Activated naive CD4-positive, alpha-beta T cell treated with anti-CD3 and anti-CD28 coated beads, Interleukin-2, amount 50 U/mL, for 72 hours (primary cell): ENCODE measurements at regions not wholly inside any gene's neighbourhood (a gene's known extent, or its start where the extent isn't known, plus 50 kb on each side); places are given as distances from the start of the nearest gene placed in this dataset.
"Not testable (repeated sequence)": the region's sequence is repeated elsewhere in the genome, so short reads cannot be mapped to it uniquely, and the experiment has no call there.

Source experiments
- ATAC-seq, 2 donors: fragments of 150-1000 bp; cut with Tn5 transposase; 2 replicates each; pipeline ENCODE4 v1.10.0; 2021; ENCODE audit warnings: mild to moderate bottlenecking in 2 of 2, moderate library complexity in 2 of 2
- DNase-seq, 2 donors: peaks; one replicate each; pipeline ENCODE4 v3.0.0; 2021 to 2022; ENCODE audit warnings: low spot score in 2 of 2
- H3K27ac Mint-ChIP-seq, 2 donors: one replicate each; pipeline ENCODE4 v1.8.0; 2022; ENCODE audit warnings: mild to moderate bottlenecking in 2 of 2, mixed read lengths in 2 of 2
- H3K36me3 Mint-ChIP-seq, 2 donors: one replicate each; pipeline ENCODE4 v1.8.0; 2022; ENCODE audit warnings: mixed read lengths in 2 of 2
- H3K9me3 Mint-ChIP-seq, 2 donors: one replicate each; pipeline ENCODE4 v1.8.0; 2022; ENCODE audit warnings: mixed read lengths in 2 of 2

GRCh38 chr2:19178175-19178574, 180.2 kb downstream of the OSR1 start:
- DNase-seq: no peak
- Mint-ChIP-seq H3K36me3 (peaks cover 0 to 21% of the 10 kb centered on the region in 2 donors), H3K27ac (no peak overlapping the region), H3K9me3 (peaks cover 22 to 27% of the 10 kb centered on the region in 2 donors)
- no peak for ATAC-seq

- H3K36me3 Mint-ChIP-seq: peaks cover 0 to 15% of the 10 kb centered on the region in 2 donors
- no peak overlapping the region for H3K27ac Mint-ChIP-seq
- DNase-seq (no peak), ATAC-seq (peak in 1 of 2 donors; percentile 60)
- H3K9me3 Mint-ChIP-seq: peaks cover 16 to 18% of the 10 kb centered on the region in 2 donors
Observed at GRCh38 chr2:19176977-19177376, 181.4 kb downstream of the OSR1 start.

DNA sequence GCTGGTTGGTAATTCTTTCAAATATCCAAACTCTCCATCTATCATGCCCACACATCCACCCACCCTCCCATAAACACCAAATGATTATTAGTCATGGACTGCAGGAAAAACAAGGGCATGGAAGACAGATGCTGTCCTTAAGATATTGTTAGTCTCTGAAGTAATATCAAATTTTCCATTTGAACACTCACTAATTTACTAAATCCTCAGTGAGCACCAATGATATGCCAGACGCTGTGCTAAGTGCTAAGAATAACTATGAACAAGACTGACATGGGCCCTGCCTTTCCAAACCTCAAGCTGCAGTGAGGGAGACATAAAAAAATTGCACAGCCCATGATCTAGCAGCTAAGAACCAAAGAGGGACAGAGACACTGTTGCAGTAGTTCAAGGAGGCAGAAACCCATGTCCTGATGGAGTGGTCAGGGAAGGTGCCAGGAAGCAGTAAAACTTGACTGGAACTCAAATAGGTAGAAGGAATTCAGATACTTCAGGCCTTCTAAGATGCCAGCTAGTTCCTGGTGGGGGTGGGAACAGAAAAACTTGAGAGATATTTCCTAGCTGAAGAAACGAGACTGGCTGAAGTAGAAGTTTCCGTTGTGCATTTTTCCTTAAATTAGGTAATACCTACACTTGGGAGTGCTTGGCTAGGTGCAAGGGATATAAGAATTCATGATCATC, 182.1 kb downstream of the OSR1 start:
- no peak for DNase-seq

DNA sequence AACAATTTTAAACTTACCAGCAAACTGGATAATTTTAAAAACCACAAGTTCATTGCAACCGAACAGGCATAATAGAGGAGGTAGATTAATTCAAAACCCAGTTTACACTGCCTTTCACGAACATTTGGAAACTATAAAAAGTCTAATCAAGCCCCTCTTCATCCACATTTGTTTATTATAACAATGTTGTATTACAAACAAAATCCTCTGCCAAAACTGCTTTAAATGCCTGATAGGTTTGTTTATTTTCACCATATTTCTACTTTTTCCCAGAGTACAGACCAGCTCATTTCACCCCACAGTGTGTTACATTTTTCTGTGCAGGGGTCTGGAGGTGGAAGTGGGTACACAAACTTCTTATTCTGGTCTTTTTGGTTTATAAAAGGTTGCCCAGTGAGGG, 184.2 kb downstream of the OSR1 start:
- no peak for DNase-seq
- Mint-ChIP-seq H3K36me3 (no peaks in the 10 kb centered on the region), H3K27ac (no peak overlapping the region), H3K9me3 (no peaks in the 10 kb centered on the region)
- ATAC-seq: no peak

More for the DNA sequence above, 182.1 kb downstream of the OSR1 start:
- no peak for ATAC-seq
- Mint-ChIP-seq H3K27ac (no peak overlapping the region), H3K9me3 (peaks cover 12 to 13% of the 10 kb centered on the region in 2 donors), H3K36me3 (peaks cover 0 to 12% of the 10 kb centered on the region in 2 donors)

DNA sequence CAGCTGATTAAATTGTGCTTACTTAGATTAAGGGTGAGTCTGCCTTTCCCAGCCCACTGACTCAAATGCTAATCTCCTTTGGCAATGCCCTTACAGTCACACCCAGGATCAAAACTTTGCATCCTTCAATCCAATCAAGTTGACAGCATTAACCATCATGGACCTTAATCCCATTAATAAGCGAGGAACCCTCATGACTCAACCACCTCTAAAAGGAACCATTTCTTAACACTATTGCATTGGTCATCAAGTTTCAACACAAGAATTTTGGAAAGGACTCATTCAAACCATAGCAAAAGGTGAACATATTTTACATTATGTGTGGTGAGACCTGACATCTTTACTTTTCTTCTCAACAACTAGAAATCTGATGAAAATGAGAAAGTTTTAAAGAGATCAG, 187.0 kb downstream of the OSR1 start:
- Mint-ChIP-seq H3K36me3 (no peaks in the 10 kb centered on the region), H3K27ac (no peak overlapping the region), H3K9me3 (peaks cover 0 to 3% of the 10 kb centered on the region in 2 donors)
- DNase-seq (no peak), ATAC-seq (no peak)

DNA sequence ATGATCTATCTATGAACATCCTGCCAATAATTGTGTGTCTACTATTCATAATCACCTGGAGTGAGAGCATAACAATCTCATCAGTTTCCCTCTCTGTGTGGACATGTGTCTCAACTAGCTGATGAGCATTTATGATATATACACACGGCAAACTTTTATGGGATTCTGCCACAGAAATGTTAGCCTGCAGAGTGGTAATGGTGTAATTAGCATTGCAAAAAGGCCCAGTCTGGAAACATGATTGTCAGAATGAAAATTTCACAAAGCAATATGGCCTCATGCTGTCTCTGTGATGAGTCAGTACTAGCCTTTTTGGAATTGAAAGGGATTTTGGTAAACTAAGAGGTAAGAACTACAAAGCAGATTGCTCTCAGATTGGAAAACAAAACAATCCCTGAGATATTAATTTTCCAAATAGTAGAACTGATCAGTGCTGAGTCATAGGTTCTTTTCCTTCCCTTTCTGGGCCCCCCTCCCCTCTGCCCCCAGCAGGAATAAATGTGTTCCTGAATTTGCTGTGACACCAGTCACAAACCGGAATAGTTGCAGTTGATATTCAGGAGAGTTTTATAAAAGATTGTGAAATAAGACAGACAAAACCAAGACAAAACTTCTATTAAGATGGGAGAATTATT, 189.2 kb downstream of the OSR1 start:
- ATAC-seq (no peak), DNase-seq (no peak)
- Mint-ChIP-seq H3K27ac (no peak overlapping the region), H3K36me3 (peaks cover 0 to 1% of the 10 kb centered on the region in 2 donors), H3K9me3 (peaks cover 0 to 3% of the 10 kb centered on the region in 2 donors)

GRCh38 chr2:19164099-19164498, 194.3 kb downstream of the OSR1 start:
- H3K27ac Mint-ChIP-seq, ATAC-seq, DNase-seq: not testable (repeated sequence)
- Mint-ChIP-seq H3K36me3 (peaks cover 0 to 18% of the 10 kb centered on the region in 2 donors), H3K9me3 (peaks cover 5 to 18% of the 10 kb centered on the region in 2 donors)

DNA sequence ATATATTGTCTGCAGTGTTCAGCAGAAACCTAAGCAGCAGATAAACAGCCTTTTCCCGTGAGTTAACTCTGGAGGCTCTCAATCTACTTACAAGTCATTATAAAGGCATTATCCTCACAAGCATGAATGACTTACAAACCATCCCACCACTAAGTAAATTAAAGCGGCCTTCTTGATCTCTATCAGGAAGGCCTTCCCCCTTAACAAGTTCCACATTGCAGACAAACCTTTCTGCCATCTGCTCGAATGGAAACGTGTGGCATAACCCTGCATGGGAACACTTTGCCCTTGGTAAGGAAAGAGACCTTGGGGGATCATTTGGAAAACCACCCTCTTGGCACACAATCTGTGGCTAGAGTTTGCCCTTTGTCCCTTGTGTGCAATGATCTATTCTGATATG, 199.5 kb downstream of the OSR1 start:
- DNase-seq (no peak), ATAC-seq (no peak)
- peaks cover 5 to 15% of the 10 kb centered on the region in 2 donors for H3K9me3 Mint-ChIP-seq
- H3K27ac Mint-ChIP-seq: no peak overlapping the region
- peaks cover 0 to 12% of the 10 kb centered on the region in 2 donors for H3K36me3 Mint-ChIP-seq

DNA sequence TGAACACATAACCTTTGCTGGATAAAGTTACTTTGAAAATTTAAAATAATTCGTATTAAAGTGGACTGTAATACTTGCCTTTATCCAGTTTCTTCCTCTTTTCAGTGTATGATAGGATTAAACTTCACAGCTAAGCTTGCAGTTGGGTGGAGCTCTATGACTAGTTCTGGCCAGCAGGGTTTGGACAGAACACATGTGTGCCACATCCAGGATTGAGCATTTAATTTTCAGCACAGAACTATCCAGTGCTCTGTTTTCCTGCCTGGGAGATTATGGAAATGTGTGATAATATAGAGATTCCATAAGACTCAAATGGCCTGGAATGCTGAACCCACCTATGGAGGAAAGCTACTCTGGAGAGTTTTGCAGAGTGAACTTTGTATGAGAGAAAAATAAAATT, 200.2 kb downstream of the OSR1 start:
- DNase-seq: no peak
- H3K27ac Mint-ChIP-seq: no peak overlapping the region
- H3K9me3 Mint-ChIP-seq: peaks cover 5 to 15% of the 10 kb centered on the region in 2 donors
- peaks cover 0 to 9% of the 10 kb centered on the region in 2 donors for H3K36me3 Mint-ChIP-seq
- ATAC-seq: no peak

GRCh38 chr2:19156646-19157045, 201.8 kb downstream of the OSR1 start:
- H3K27ac Mint-ChIP-seq: no peak overlapping the region
- DNase-seq (no peak), ATAC-seq (no peak)
- H3K9me3 Mint-ChIP-seq: peaks cover 15 to 18% of the 10 kb centered on the region in 2 donors
- peaks cover 5 to 6% of the 10 kb centered on the region in 2 donors for H3K36me3 Mint-ChIP-seq

- DNase-seq (no peak), ATAC-seq (no peak)
- peaks cover 13 to 26% of the 10 kb centered on the region in 2 donors for H3K36me3 Mint-ChIP-seq
- no peak overlapping the region for H3K27ac Mint-ChIP-seq
- peaks cover 22 to 29% of the 10 kb centered on the region in 2 donors for H3K9me3 Mint-ChIP-seq
Observed at GRCh38 chr2:19150726-19151125, 207.7 kb downstream of the OSR1 start.

DNA sequence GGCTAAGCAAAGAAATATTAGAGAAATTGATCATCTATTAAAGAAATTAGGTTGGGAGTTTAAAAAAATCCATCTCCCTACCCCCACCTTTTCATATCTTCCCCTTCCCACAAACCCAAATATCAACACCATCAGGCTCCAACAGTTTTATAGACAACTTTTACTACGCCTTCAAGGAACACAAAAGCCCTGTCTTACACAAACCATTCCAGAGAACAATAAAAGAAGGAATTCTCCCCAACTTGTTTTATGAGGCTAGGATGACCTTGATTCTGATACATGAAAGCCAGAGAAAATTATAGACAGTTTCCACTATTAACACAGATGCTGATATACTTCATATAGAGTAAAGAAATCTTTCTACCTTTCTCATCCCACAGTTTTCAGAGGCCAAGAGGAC, 211.6 kb downstream of the OSR1 start:
- ATAC-seq: no peak
- H3K9me3 Mint-ChIP-seq: peaks cover 18% of the 10 kb centered on the region in 2 donors

GRCh38 chr2:19141234-19142004, 217.0 kb downstream of the OSR1 start:
- no peak overlapping the region for H3K27ac Mint-ChIP-seq
- H3K36me3 Mint-ChIP-seq: no peaks in the 10 kb centered on the region
- no peak for ATAC-seq
- no peak for DNase-seq
- no peaks in the 10 kb centered on the region for H3K9me3 Mint-ChIP-seq

More for the DNA sequence above, 211.6 kb downstream of the OSR1 start:
- Mint-ChIP-seq H3K36me3 (peaks cover 13 to 24% of the 10 kb centered on the region in 2 donors), H3K27ac (no peak overlapping the region)
- no peak for DNase-seq

DNA sequence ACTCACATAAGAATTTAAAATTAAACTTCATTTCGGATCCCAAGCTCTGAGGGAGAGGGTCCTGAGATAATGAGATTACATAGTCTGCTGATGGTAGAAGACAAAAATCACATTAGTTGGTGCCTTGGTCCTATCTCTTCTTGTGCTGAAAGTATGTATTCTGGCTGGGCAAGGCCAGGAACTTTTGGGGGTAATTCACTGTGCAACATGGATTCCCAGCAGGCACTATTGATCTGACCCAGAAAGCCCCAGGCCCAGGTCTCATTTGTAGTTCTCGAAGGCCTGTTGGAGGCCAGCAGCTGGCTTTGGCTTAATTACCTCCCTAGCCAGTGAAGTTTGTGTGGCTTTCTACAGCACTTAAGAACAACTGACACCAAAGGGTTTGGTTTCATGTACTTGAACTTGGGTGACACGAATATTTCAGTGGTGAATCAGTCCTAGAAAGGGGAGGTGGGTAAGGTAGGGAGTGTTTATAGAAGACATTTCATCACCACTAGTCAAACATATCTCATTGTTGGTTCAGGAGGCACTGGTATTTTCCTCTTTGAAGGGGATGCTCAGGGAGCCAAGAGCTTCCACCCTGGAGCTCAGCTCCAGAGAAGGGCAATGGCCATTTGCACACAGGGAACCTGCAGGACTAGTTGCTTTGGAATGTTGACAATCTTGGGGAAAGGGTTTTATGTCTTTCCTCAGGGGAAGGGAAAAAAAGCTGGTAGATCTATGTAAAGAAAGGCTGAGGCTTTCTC, 217.8 kb downstream of the OSR1 start:
- Mint-ChIP-seq H3K27ac (no peak overlapping the region), H3K36me3 (no peaks in the 10 kb centered on the region), H3K9me3 (no peaks in the 10 kb centered on the region)
- ATAC-seq (no peak), DNase-seq (no peak)

DNA sequence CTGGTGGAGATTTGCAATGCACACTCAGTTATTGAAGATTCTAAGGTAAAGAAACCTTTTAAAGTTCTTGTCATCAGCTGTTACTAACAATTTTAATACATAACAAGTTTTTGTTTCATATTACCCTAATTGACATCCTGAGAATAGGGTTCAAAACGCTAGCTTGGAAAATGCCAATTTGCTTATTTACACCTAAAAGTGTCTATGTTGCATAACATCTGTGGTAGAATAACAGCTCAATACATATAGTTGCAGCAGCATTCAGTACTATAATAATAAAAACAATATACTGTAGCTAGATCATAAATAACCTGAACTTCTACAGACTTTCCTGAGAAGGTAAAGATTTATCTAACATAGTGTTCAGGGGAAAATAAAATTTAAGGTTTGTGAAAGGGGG, 219.0 kb downstream of the OSR1 start:
- Mint-ChIP-seq H3K27ac (no peak overlapping the region), H3K9me3 (no peaks in the 10 kb centered on the region), H3K36me3 (no peaks in the 10 kb centered on the region)
- ATAC-seq (no peak), DNase-seq (no peak)

- Mint-ChIP-seq H3K27ac (no peak overlapping the region), H3K36me3 (no peaks in the 10 kb centered on the region), H3K9me3 (no peaks in the 10 kb centered on the region)
- ATAC-seq (no peak), DNase-seq (no peak)
Observed at GRCh38 chr2:19138264-19138825, 220.1 kb downstream of the OSR1 start.
